ENCODE measurements at regions not wholly inside any gene's neighbourhood (a gene's known extent, or its start where the extent isn't known, plus 50 kb on each side); places are given as distances from the start of the nearest gene placed in this dataset.

DNA sequence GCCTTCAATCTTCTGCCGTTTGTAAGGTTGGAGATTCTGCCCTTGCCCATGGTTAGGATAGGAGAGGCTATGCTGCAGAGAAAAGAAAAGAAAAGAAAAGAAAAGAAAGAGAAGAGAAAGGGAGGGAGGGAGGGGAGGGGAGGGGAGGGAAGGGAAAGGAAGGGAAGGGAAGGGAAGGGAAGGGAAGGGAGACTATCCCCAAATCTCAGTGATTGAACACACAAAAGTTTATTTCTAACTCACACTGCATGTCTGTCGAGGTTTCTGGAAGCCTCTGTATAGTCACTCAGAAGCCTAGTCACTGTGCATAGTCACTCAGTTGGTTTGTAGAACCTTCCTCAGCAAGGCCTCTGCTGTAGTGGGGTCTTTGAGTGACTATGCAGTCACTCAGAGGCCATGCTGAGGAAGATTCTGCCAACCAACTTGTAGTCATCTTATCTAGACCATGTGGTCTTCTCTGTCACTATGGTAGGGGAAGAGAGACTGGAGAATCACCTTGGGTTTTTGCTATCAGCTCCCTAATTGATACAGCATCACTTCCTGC lies 52.3 kb upstream of the ABCC9 start:
- DNase-seq (ENCODE audit: low read depth) = no peak

DNA sequence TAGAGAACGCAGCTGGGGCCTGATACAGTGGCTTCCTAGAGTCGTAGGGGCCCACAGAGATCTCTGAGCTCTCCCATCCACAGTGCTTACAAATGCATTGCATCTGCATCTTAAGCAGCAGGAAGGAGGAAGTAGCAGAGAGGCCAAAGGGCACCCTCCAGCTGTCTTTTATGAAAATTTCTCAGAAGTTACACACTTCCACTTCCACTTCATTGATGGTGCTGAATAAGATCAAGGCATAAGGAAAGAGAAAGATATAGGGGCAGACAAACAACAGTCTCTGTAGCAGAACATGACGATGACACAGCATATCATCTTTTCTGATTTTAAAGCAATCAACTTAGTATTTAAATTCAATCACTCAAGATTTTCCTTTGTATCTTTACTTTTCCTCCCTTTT lies 51.6 kb upstream of the ABCC9 start:
- peak; percentile 41 for DNase-seq (ENCODE audit: low read depth)

DNA sequence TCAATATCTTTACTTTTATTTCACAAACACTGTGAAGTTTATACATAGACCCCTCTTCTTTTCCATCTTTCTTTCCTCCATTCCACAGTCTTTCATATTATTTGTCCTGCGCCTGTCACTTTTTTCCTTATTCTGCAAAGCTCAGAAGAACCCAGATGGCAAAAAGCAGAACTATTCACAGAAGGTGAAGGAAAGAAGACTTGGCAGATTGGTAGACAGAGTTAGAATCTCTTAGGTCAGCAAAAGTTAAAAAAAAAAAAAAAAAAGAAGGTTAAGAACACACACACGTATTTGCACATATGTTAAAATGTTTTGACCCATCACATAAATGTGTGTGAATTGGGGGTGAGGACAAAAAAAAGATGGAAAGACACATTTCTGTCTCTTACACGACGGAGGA lies 50.3 kb upstream of the ABCC9 start:
- no peak for DNase-seq (ENCODE audit: low read depth)

All from EH (cell line).